Kidney (tissue), 13 donors: ENCODE measurements at regions not wholly inside any gene's neighbourhood (a gene's known extent, or its start where the extent isn't known, plus 50 kb on each side); places are given as distances from the start of the nearest gene placed in this dataset.

Experiments
- DNase-seq, 5 donors: peaks; one replicate each; pipeline ENCODE4 v3.0.0-alpha.2; 2013 to 2020
- FAIRE-seq: peaks from 2 replicates; lab custom pipeline; 2012; peaks lifted over from hg19 to GRCh38; lab: Jason Lieb, UNC
- H3K27ac ChIP-seq, 2 donors: one replicate each; pipeline ENCODE4 v1.7.0; 2013; ENCODE audit warnings: low read depth in 2 of 2, low read length in 2 of 2, inconsistent platforms in 1 of 2
- H3K27me3 ChIP-seq: one replicate; pipeline ENCODE4 v1.7.1; 2013; ENCODE audit warnings: low read length, inconsistent platforms; ENCODE audit not compliant: control insufficient read depth, insufficient read depth
- H3K36me3 ChIP-seq, 3 donors: one replicate each; pipeline versions ENCODE4 v1.7.0 to v1.7.1; 2013; ENCODE audit warnings: low read length in 3 of 3, control low read depth in 1 of 3, inconsistent platforms in 1 of 3; ENCODE audit not compliant: insufficient read depth in 3 of 3, control insufficient read depth in 2 of 3
- H3K4me1 ChIP-seq, 3 donors: one replicate each; pipeline versions ENCODE4 v1.7.0 to v1.7.1; 2013; ENCODE audit warnings: low read length in 3 of 3, inconsistent platforms in 1 of 3, low read depth in 1 of 3; ENCODE audit not compliant: control insufficient read depth in 2 of 3, insufficient read depth in 2 of 3
- H3K4me3 ChIP-seq, 3 donors: one replicate each; pipeline versions ENCODE4 v1.7.0 to v1.8.1; 2013; ENCODE audit warnings: low read length in 3 of 3, control low read depth in 1 of 3, inconsistent platforms in 1 of 3
- H3K9ac ChIP-seq, 3 donors: one replicate each; pipeline versions ENCODE4 v1.7.0 to v1.7.1; 2013; ENCODE audit warnings: low read length in 3 of 3, control low read depth in 1 of 3, inconsistent platforms in 1 of 3
- H3K9me3 ChIP-seq, 3 donors: one replicate each; pipeline versions ENCODE4 v1.7.0 to v1.7.1; 2013; ENCODE audit warnings: low read length in 3 of 3, control low read depth in 1 of 3, inconsistent platforms in 1 of 3; ENCODE audit not compliant: control insufficient read depth in 2 of 3, insufficient read depth in 1 of 3
- CTCF ChIP-seq: IDR thresholded peaks from 3 replicates; pipeline ENCODE4 v1.5.1; 2012; ENCODE audit warnings: mild to moderate bottlenecking, moderate library complexity, borderline replicate concordance; ENCODE audit not compliant: insufficient read depth; ENCODE audit errors: extremely low read depth
- intact Hi-C: fragments of 100-400 bp; cut with DNase I; formaldehyde crosslinking; loops from one replicate; pipeline ENCODE4 v1.11.1; 2022
- donor health status: control.
- donor health status: control.
- donor health status: control.
- donor health status: control.
- donor health status: control.
- donor health status: DM: yes; HTN: yes; CAD: no.
- donor health status: Normal renal cell carcinoma (clear cell type).

DNA sequence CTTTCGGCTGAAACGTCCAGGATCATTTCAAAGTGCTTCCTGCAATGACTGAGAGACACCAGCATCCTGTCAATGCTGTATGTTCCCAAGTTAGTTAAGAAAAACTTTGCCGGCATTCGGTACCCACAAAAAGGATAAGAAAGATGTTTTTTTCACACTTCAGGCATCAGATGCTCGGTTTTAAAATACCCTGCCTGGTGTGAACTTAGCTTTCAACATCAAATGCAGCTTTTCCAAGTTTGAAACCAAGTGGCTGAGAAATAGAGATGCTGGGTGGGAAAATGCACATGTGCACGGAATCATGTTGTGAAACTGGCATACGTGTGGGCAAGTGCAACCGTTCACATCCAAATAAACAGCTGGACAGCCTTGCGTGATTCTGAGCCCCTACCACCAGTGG is 254.9 kb upstream of the IGF1R start:
- no peak for TF ChIP-seq CTCF
- Histone ChIP-seq H3K36me3 (no peaks in the 10 kb centered on the region), H3K27me3 (no peaks in the 10 kb centered on the region), H3K4me3 (no peak overlapping the region), H3K9ac (no peak overlapping the region), H3K9me3 (no peaks in the 10 kb centered on the region), H3K27ac (no peak overlapping the region), H3K4me1 (peaks cover 0 to 3% (median 0%) of the 10 kb centered on the region in 3 donors)
- DNase-seq (no peak), FAIRE-seq (no peak)
- intact Hi-C loops = no loop called here

DNA sequence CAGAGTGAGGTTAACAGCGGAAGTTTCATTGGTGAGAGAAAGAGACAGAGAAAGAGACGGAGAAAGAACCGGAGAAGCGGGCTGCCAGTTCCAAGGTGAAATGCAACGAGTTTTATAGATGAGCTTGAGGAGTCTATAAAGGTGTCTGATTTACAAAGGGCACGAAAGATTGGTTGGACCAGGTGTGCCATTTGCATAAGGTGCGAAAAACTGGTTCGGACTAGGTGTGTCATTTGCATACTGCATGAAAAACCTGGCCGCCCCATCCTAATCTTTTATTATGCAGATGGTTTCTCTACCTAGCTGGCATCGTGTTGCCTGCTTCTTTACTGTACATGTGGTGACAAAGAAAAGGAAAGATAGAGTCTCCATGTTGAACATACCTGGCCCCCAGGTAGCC is 253.8 kb upstream of the IGF1R start:
- DNase-seq = no peak
- Histone ChIP-seq H3K27ac (no peak overlapping the region), H3K27me3 (no peaks in the 10 kb centered on the region), H3K9me3 (no peaks in the 10 kb centered on the region), H3K4me3 (no peak overlapping the region), H3K4me1 (peaks cover 0 to 3% (median 0%) of the 10 kb centered on the region in 3 donors), H3K9ac (no peak overlapping the region), H3K36me3 (no peaks in the 10 kb centered on the region)
- TF ChIP-seq CTCF = no peak
- intact Hi-C loops = no loop called here
- FAIRE-seq = no peak

DNA sequence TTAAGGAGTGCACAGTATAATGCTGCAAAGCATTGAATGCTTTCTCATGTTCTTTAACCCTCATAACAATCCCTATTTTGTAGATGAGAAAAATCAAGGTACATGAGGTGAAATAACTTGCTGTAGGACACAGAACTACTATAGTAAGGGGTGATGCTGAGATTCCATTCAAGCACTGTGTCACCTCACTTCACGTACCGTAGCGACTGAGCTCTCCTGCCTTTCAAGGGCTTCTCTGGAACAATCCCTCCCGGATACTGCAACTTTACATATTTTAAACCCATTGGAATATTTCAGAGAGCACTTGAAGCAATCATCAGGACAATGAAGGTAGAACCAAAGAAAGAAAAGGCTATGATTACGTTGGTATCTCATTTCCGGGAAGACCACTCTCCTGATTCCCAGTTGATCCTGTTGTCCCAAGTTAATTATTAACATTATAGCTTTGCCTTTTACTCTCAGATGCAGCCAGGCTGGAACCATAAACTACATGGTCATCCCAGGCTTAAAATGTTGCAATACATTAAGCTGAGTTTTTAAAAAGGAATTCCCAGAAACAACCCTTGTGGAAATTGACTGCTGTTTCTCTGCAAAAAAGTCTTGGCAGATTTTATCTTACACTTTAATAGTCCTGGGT is 252.2 kb upstream of the IGF1R start:
- no peak for TF ChIP-seq CTCF
- no peak overlapping the region for H3K4me3 ChIP-seq
- no peaks in the 10 kb centered on the region for H3K36me3 ChIP-seq
- H3K9me3 ChIP-seq = no peaks in the 10 kb centered on the region
- H3K9ac ChIP-seq = no peak overlapping the region
- no peak for FAIRE-seq
- no peak overlapping the region for H3K27ac ChIP-seq
- DNase-seq = peak in 2 of 5 donors; percentile 39 to 41
- peaks cover 0 to 3% (median 0%) of the 10 kb centered on the region in 3 donors for H3K4me1 ChIP-seq
- intact Hi-C loops = no loop called here
- H3K27me3 ChIP-seq = no peaks in the 10 kb centered on the region

DNA sequence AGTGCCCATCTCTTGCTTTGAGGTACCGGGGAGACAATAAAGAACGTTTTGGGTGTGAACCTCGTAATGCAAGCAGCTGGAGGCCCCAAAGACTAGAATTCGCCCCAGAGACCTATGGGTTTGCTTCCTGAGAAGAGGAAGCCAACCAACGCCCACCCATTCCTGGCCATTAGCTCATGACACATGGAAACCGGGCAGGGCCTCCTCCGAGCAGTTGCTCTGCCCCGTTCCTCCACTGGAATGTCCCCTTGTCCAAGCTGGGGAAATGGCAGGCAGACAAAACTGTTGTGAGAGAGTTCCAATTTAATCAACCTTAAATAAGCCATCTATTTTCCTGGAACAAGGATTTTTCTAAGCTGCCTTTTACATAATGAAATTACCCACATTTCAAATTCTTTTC is 250.9 kb upstream of the IGF1R start:
- Histone ChIP-seq H3K4me1 (peaks cover 0 to 3% (median 0%) of the 10 kb centered on the region in 3 donors), H3K27ac (no peak overlapping the region), H3K9ac (no peak overlapping the region), H3K36me3 (no peaks in the 10 kb centered on the region), H3K9me3 (no peaks in the 10 kb centered on the region), H3K27me3 (no peaks in the 10 kb centered on the region), H3K4me3 (no peak overlapping the region)
- TF ChIP-seq CTCF = no peak
- no peak for FAIRE-seq
- intact Hi-C loops = no loop called here
- no peak for DNase-seq
